ENCODE measurements at regions not wholly inside any gene's neighbourhood (a gene's known extent, or its start where the extent isn't known, plus 50 kb on each side); places are given as distances from the start of the nearest gene placed in this dataset.

GRCh38 chr5:74384851-74385250 lies 255.7 kb downstream of the ENC1 start:
- H3K79me2 ChIP-seq (ENCODE audit: low read length) = no peaks in the 10 kb centered on the region
- no peaks in the 10 kb centered on the region for H3K9me2 ChIP-seq (replicated peaks; ENCODE audit: insufficient read depth, low read length)
- H3K36me3 ChIP-seq (replicated peaks; ENCODE audit: insufficient read depth, low read length) = no peaks in the 10 kb centered on the region
- DNase-seq = no peak
- H3K9me3 ChIP-seq (replicated peaks; ENCODE audit: insufficient read depth, low read length) = no peaks in the 10 kb centered on the region
- H3K27me3 ChIP-seq (replicated peaks; ENCODE audit: insufficient read depth, low read length) = no peaks in the 10 kb centered on the region
- TF ChIP-seq EZH2phosphoT487 (IDR thresholded peaks at IDR 0.05; ENCODE audit: low read length) (no peak), CTCF (IDR thresholded peaks at IDR 0.05; ENCODE audit: low read length) (no peak), EZH2 (optimal IDR thresholded peaks at IDR 0.05; ENCODE audit: low read depth, low read length) (no peak)
- H3F3A ChIP-seq (ENCODE audit: insufficient read depth, low read length) = no peaks in the 10 kb centered on the region
- H4K20me1 ChIP-seq (ENCODE audit: insufficient read depth, low read length) = no peaks in the 10 kb centered on the region
- H3K4me1 ChIP-seq (ENCODE audit: low read length) = no peaks in the 10 kb centered on the region
- H3K27ac ChIP-seq (ENCODE audit: low read length) = no peak overlapping the region
- H3K9ac ChIP-seq (ENCODE audit: low read length) = no peak overlapping the region
- H3K4me3 ChIP-seq (ENCODE audit: low read length) = no peak overlapping the region
- no peak overlapping the region for H2AFZ ChIP-seq (ENCODE audit: low read length)
- no peak overlapping the region for H3K4me2 ChIP-seq (ENCODE audit: low read depth, low read length)

GRCh38 chr5:74382987-74383593 lies 257.4 kb downstream of the ENC1 start:
- no peak for DNase-seq
- H3K4me3 ChIP-seq (ENCODE audit: low read length) = no peak overlapping the region
- H3K9me3 ChIP-seq (replicated peaks; ENCODE audit: insufficient read depth, low read length) = no peaks in the 10 kb centered on the region
- no peak for TF ChIP-seq EZH2 (optimal IDR thresholded peaks at IDR 0.05; ENCODE audit: low read depth, low read length)
- TF ChIP-seq EZH2phosphoT487 (IDR thresholded peaks at IDR 0.05; ENCODE audit: low read length) = no peak
- TF ChIP-seq CTCF (IDR thresholded peaks at IDR 0.05; ENCODE audit: low read length) = no peak
- H3K27me3 ChIP-seq (replicated peaks; ENCODE audit: insufficient read depth, low read length) = no peaks in the 10 kb centered on the region
- no peaks in the 10 kb centered on the region for H3K36me3 ChIP-seq (replicated peaks; ENCODE audit: insufficient read depth, low read length)
- H4K20me1 ChIP-seq (ENCODE audit: insufficient read depth, low read length) = no peaks in the 10 kb centered on the region
- H3F3A ChIP-seq (ENCODE audit: insufficient read depth, low read length) = no peaks in the 10 kb centered on the region
- H3K9me2 ChIP-seq (replicated peaks; ENCODE audit: insufficient read depth, low read length) = no peaks in the 10 kb centered on the region
- no peaks in the 10 kb centered on the region for H3K79me2 ChIP-seq (ENCODE audit: low read length)
- no peak overlapping the region for H3K9ac ChIP-seq (ENCODE audit: low read length)
- no peak overlapping the region for H3K4me2 ChIP-seq (ENCODE audit: low read depth, low read length)
- no peaks in the 10 kb centered on the region for H3K4me1 ChIP-seq (ENCODE audit: low read length)
- H3K27ac ChIP-seq (ENCODE audit: low read length) = no peak overlapping the region
- no peak overlapping the region for H2AFZ ChIP-seq (ENCODE audit: low read length)

GRCh38 chr5:74382123-74382855 lies 258.2 kb downstream of the ENC1 start:
- H3K79me2 ChIP-seq (ENCODE audit: low read length) = no peaks in the 10 kb centered on the region
- no peak overlapping the region for H3K4me2 ChIP-seq (ENCODE audit: low read depth, low read length)
- no peaks in the 10 kb centered on the region for H3K9me3 ChIP-seq (replicated peaks; ENCODE audit: insufficient read depth, low read length)
- no peaks in the 10 kb centered on the region for H3K36me3 ChIP-seq (replicated peaks; ENCODE audit: insufficient read depth, low read length)
- H4K20me1 ChIP-seq (ENCODE audit: insufficient read depth, low read length) = no peaks in the 10 kb centered on the region
- H3K4me1 ChIP-seq (ENCODE audit: low read length) = no peaks in the 10 kb centered on the region
- H3K27me3 ChIP-seq (replicated peaks; ENCODE audit: insufficient read depth, low read length) = no peaks in the 10 kb centered on the region
- no peak for DNase-seq
- H2AFZ ChIP-seq (ENCODE audit: low read length) = no peak overlapping the region
- no peak overlapping the region for H3K9ac ChIP-seq (ENCODE audit: low read length)
- no peak overlapping the region for H3K27ac ChIP-seq (ENCODE audit: low read length)
- no peak overlapping the region for H3K4me3 ChIP-seq (ENCODE audit: low read length)
- H3K9me2 ChIP-seq (replicated peaks; ENCODE audit: insufficient read depth, low read length) = no peaks in the 10 kb centered on the region
- no peaks in the 10 kb centered on the region for H3F3A ChIP-seq (ENCODE audit: insufficient read depth, low read length)
- no peak for TF ChIP-seq EZH2phosphoT487 (IDR thresholded peaks at IDR 0.05; ENCODE audit: low read length)
- TF ChIP-seq EZH2 (optimal IDR thresholded peaks at IDR 0.05; ENCODE audit: low read depth, low read length) = no peak
- TF ChIP-seq CTCF (IDR thresholded peaks at IDR 0.05; ENCODE audit: low read length) = no peak
